ENCODE measurements at regions not wholly inside any gene's neighbourhood (a gene's known extent, or its start where the extent isn't known, plus 50 kb on each side); places are given as distances from the start of the nearest gene placed in this dataset.

- no peak overlapping the region for H4K91ac ChIP-seq (replicated peaks; ENCODE audit: insufficient read length, low read length)
- 95% methylated on average over 11 of the region's 12 CpGs; no CpG with 5 or more reads in 1 of the 2 experiments for WGBS, 2 experiments (ENCODE audit: extremely low coverage in 1 of 2, insufficient coverage in 1 of 2, insufficient read length in 1 of 2, insufficient replicate concordance in 2 of 2, low coverage in 1 of 2, low lambda C conversion rate in 2 of 2, missing lambda C conversion rate in 1 of 2)
- H2BK120ac ChIP-seq (replicated peaks; ENCODE audit: low read depth, low read length), result no peak overlapping the region
- no peak overlapping the region for H4K8ac ChIP-seq (ENCODE audit: extremely low read depth, insufficient read depth, low read length)
- peaks cover 2 to 7% (median 5%) of the 10 kb centered on the region in 4 experiments; a peak in 4 of 7 replicates for H3K4me1 ChIP-seq (replicated peaks in 1 of 4; ENCODE audit: control insufficient read depth in 3 of 4, insufficient read depth in 4 of 4, low read length in 3 of 4)
- H2BK5ac ChIP-seq (ENCODE audit: low read depth, low read length), result no peak overlapping the region
- H2AFZ ChIP-seq (ENCODE audit: low read length), result no peak overlapping the region
- H3K36me3 ChIP-seq (ENCODE audit: control insufficient read depth in 2 of 4, insufficient read depth in 4 of 4, low read length in 3 of 4), result no peaks in the 10 kb centered on the region
- ChIA-PET CTCF (ENCODE audit: partially characterized antibody) (interaction anchor here (1.0 to 1.5 kb wide), 2 partner anchors 9 to 44 kb away, joined by 3 to 4 read pairs; no protein-coding TSS in a partner anchor), POLR2A (ENCODE audit: partially characterized antibody) (interaction anchor here (0.8 kb wide), 1 partner anchor 13 kb away, joined by 3 read pairs; no protein-coding TSS in a partner anchor)
- H3K23me2 ChIP-seq (ENCODE audit: low read depth, low read length), result no peaks in the 10 kb centered on the region
- no peak overlapping the region for H3K23ac ChIP-seq (ENCODE audit: insufficient read length)
- no peak overlapping the region; the same call in 1 of the 2 replicates for H3K27ac ChIP-seq (ENCODE audit: low read depth, low read length)
- H3K4me2 ChIP-seq (ENCODE audit: insufficient read depth in 1 of 2, low read depth in 2 of 2, low read length in 2 of 2), result no peak overlapping the region
- no peaks in the 10 kb centered on the region for H3K27me3 ChIP-seq (replicated peaks in 1 of 4; ENCODE audit: control insufficient read depth in 3 of 4, extremely low read depth in 1 of 4, insufficient read depth in 3 of 4, low read length in 3 of 4)
- H2BK20ac ChIP-seq (ENCODE audit: low read length), result no peak overlapping the region
- no peak for FAIRE-seq
- H2BK15ac ChIP-seq (ENCODE audit: low read length), result no peak overlapping the region
- H3K18ac ChIP-seq (ENCODE audit: extremely low read depth, low read length), result no peak overlapping the region
- no peak overlapping the region for H2AK5ac ChIP-seq (ENCODE audit: low read depth, low read length)
- no peaks in the 10 kb centered on the region for H4K20me1 ChIP-seq (replicated peaks in 1 of 2; ENCODE audit: control insufficient read depth in 1 of 2, insufficient read depth in 2 of 2, low read length in 2 of 2)
- no peak for DNase-seq (ENCODE audit: low read depth in 1 of 2, low spot score in 2 of 2)
- no peak overlapping the region for H2BK12ac ChIP-seq (ENCODE audit: low read depth, low read length)
- H3K79me1 ChIP-seq (ENCODE audit: low read depth, low read length), result no peaks in the 10 kb centered on the region
- no peak overlapping the region for H3K56ac ChIP-seq (replicated peaks; ENCODE audit: insufficient read length, low read depth, low read length)
- no peak overlapping the region for H3K14ac ChIP-seq (ENCODE audit: insufficient read length)
- H4K5ac ChIP-seq (ENCODE audit: insufficient read length, low read depth, low read length), result no peak overlapping the region
- no peaks in the 10 kb centered on the region for H3K79me2 ChIP-seq (ENCODE audit: control insufficient read depth in 1 of 2, insufficient read depth in 2 of 2, low read length in 2 of 2)
- H3K9ac ChIP-seq (replicated peaks in 1 of 4; ENCODE audit: extremely low read depth in 1 of 4, low read depth in 3 of 4, low read length in 3 of 4), result no peak overlapping the region
- no peak overlapping the region for H3K4me3 ChIP-seq (ENCODE audit: extremely low read depth in 1 of 4, insufficient read depth in 2 of 4, low read depth in 3 of 4, low read length in 4 of 4)
- H3K4ac ChIP-seq (replicated peaks; ENCODE audit: insufficient read length, low read depth, low read length), result no peak overlapping the region
- H3K9me3 ChIP-seq (ENCODE audit: insufficient read depth in 2 of 2, low read depth in 1 of 2, low read length in 1 of 2), result no peaks in the 10 kb centered on the region; a peak in 1 of 4 replicates
- TF ChIP-seq RBBP5 (IDR thresholded peaks at IDR 0.05; ENCODE audit: borderline replicate concordance, low read depth, low read length) (no peak), SUZ12 (IDR thresholded peaks at IDR 0.05; ENCODE audit: low read length) (no peak), RXRA (IDR thresholded peaks at IDR 0.05; ENCODE audit: insufficient read depth, low read depth, low read length) (no peak), KDM4A (IDR thresholded peaks at IDR 0.05; ENCODE audit: low read depth, low read length, severe bottlenecking) (no peak), HDAC6 (IDR thresholded peaks at IDR 0.05; ENCODE audit: low read depth, low read length) (no peak), ASH2L (IDR thresholded peaks at IDR 0.05; ENCODE audit: low read length) (no peak), POU5F1 (IDR thresholded peaks at IDR 0.05; ENCODE audit: low read depth, low read length) (no peak), EGR1 (IDR thresholded peaks at IDR 0.05; ENCODE audit: borderline replicate concordance, low read depth, low read length) (no peak), SP2 (IDR thresholded peaks at IDR 0.05; ENCODE audit: low read length) (no peak)
- TF ChIP-seq, protein P1, sequence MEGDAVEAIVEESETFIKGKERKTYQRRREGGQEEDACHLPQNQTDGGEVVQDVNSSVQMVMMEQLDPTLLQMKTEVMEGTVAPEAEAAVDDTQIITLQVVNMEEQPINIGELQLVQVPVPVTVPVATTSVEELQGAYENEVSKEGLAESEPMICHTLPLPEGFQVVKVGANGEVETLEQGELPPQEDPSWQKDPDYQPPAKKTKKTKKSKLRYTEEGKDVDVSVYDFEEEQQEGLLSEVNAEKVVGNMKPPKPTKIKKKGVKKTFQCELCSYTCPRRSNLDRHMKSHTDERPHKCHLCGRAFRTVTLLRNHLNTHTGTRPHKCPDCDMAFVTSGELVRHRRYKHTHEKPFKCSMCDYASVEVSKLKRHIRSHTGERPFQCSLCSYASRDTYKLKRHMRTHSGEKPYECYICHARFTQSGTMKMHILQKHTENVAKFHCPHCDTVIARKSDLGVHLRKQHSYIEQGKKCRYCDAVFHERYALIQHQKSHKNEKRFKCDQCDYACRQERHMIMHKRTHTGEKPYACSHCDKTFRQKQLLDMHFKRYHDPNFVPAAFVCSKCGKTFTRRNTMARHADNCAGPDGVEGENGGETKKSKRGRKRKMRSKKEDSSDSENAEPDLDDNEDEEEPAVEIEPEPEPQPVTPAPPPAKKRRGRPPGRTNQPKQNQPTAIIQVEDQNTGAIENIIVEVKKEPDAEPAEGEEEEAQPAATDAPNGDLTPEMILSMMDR (IDR thresholded peaks at IDR 0.05; ENCODE audit: control extremely low read depth in 1 of 3, insufficient read depth in 1 of 3, low read depth in 1 of 3, low read length in 3 of 3), result no peak
Measured at GRCh38 chr5:14959399-14960119, 88.0 kb upstream of the ANKH start.

Measured in H1 (cell line).